ENCODE measurements at regions not wholly inside any gene's neighbourhood (a gene's known extent, or its start where the extent isn't known, plus 50 kb on each side); places are given as distances from the start of the nearest gene placed in this dataset.
"Not testable (repeated sequence)": the region's sequence is repeated elsewhere in the genome, so short reads cannot be mapped to it uniquely, and the experiment has no call there.

DNA sequence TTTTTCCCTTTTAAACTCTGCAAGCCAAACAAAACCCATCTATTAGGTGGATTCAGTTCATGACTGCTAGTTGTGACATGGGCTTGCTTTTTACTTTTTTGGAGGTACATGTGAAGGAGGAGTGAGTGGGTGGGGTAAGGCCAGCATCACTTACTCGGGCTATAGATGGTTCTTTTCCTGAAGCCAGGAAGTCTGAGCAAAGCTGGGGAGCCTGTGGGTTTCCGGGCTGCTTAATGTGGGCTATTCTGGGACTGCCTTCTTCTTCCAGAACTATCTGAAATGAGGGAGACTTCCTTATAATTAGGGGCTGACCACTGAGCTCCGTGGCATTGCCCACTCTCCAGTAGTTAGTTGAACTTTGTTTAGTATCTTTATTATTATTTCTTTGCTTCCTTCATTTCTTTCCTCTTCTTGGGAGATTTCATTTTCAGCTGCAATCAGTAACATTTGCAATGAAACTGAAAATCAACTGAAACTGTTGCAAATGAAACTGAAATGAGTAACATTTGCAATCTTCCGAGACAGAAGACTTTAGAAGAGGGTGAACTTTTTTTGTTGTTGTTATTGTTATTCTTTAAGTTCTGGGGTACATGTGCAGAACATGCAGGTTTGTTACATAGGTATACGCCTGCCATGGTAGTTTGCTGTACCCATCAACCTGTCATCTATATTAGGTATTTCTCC, 204.9 kb downstream of the LRRC70 start:
- TF ChIP-seq CTCF (conservative IDR thresholded peaks at IDR 0.05; ENCODE audit: low read depth), result no peak
- ChIA-PET POLR2A (ENCODE audit: low non-redundant PET) (no interaction called here), CTCF (no interaction called here)
- no peak for DNase-seq (ENCODE audit: low spot score)
- H3K27ac ChIP-seq, result no peak overlapping the region

GRCh38 chr5:62780888-62781287, 202.3 kb downstream of the LRRC70 start:
- ChIA-PET POLR2A (ENCODE audit: low non-redundant PET) (no interaction called here), CTCF (interaction anchor here (0.6 to 0.7 kb wide), 2 partner anchors 15 to 78 kb away, joined by 3 read pairs; no protein-coding TSS in a partner anchor)
- DNase-seq (ENCODE audit: low spot score), result no peak
- no peak overlapping the region for H3K27ac ChIP-seq
- no peak for TF ChIP-seq CTCF (conservative IDR thresholded peaks at IDR 0.05; ENCODE audit: low read depth)

DNA sequence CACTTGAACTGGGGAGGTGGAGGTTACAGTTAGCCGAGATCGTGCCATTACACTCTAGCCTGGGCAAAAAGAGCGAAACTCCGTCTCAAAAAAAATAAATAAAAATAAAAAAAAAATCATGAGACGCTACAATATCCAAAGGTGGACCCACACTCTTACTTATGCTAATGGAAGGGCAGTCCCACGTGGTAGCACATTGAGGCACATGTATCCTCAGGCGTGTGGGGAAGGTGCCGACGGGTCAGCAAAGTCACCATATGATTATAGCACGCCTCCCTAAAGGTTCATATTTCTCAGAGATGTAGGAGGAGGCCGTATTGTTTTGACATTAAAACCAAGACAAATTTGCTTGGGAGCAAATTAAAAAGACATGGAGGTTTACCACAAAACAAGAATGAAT, 201.6 kb downstream of the LRRC70 start:
- no peak overlapping the region for H3K27ac ChIP-seq
- CTCF ChIA-PET, result interaction anchor here (0.6 to 0.7 kb wide), 4 partner anchors 14 to 638 kb away, joined by 3 to 4 read pairs (median 4); no protein-coding TSS in a partner anchor
- TF ChIP-seq CTCF (conservative IDR thresholded peaks at IDR 0.05; ENCODE audit: low read depth), result no peak
- POLR2A ChIA-PET (ENCODE audit: low non-redundant PET), result no interaction called here
- no peak for DNase-seq (ENCODE audit: low spot score)

DNA sequence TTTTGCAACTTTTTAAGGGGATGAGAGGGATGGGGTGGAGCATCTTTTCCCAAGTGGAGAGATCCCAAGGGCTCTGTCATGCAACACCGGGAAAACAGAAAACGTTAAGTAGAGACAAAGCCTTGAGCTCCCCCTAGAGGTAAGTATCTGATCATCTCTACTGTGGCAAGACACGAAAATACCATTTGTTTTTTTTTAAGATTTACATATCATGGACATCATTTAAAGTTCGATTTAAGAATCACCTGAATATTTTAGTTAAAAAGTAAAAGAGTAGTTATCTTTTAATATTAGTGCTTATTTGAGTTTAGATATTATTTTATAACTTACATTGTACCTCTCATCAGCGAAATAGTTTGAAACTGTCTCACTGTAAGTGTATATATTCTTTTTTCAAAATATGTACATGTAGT, 200.4 kb downstream of the LRRC70 start:
- CTCF ChIA-PET, result interaction anchor here (0.6 to 1.0 kb wide), 15 partner anchors 8 to 1155 kb away, joined by 3 to 9 read pairs (median 3); no protein-coding TSS in a partner anchor
- DNase-seq (ENCODE audit: low spot score), result peak; percentile 79
- no peak overlapping the region for H3K27ac ChIP-seq
- POLR2A ChIA-PET (ENCODE audit: low non-redundant PET), result no interaction called here
- peak; percentile 88 for TF ChIP-seq CTCF (conservative IDR thresholded peaks at IDR 0.05; ENCODE audit: low read depth)

DNA sequence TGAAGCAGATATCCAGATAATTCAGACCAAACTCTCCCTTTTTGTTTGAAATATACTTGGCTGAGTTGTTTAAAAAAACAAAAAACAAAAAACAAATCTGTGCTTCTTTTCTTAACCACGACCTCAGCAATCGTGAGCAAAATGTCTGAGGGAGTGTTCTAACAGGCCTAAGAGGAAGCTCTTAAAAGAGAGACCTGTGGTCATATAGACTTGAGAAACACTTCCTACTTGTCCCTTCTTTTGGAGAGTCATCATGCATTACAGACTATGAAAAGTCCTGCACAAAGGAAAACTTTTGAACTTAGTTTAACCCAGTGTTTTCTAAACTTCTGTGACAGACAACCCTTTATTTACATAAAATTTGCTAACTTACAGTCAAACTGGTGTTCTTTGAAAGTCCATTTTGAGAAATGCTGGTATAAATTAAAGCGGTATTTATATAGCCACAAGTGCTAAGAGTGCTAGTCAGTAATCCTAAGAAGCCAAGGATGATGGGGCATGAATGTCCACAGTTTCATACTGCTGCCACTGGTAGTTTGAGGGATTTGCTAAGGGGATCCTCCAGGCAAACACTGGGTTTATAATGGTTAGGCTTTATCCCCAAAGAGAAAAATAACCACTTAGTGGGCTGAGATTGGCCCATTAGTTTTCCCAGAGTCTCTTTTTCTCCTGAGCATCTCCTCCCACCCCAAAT, 199.8 kb downstream of the LRRC70 start:
- ChIA-PET POLR2A (ENCODE audit: low non-redundant PET) (no interaction called here), CTCF (interaction anchor here (0.6 to 1.0 kb wide), 14 partner anchors 8 to 1156 kb away, joined by 3 to 9 read pairs (median 3); no protein-coding TSS in a partner anchor)
- no peak overlapping the region for H3K27ac ChIP-seq
- DNase-seq (ENCODE audit: low spot score), result no peak
- no peak for TF ChIP-seq CTCF (conservative IDR thresholded peaks at IDR 0.05; ENCODE audit: low read depth)

GRCh38 chr5:62777081-62777480, 198.5 kb downstream of the LRRC70 start:
- DNase-seq (ENCODE audit: low spot score); POLR2A ChIA-PET (ENCODE audit: low non-redundant PET); H3K27ac ChIP-seq; CTCF ChIA-PET: not testable (repeated sequence)

DNA sequence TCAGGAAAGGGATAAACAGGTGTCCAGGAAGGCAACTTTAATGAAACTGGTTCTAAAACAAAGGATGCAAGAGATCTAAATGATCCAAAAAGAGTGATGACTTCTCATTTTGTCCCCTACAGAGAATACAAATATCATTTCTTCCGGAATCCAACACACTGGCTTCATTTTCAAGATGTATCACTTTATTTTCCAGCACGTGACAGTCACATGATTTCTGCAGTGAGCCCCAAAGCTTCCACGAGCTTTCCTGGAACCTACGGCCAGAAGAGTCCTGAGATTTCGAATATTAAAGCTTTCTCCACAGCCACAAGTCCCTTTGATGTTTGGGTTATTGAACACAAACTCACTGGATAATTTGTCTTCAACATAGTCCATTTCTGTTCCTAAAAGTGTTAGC, 198.0 kb downstream of the LRRC70 start:
- CTCF ChIA-PET; POLR2A ChIA-PET (ENCODE audit: low non-redundant PET); DNase-seq (ENCODE audit: low spot score); H3K27ac ChIP-seq: not testable (repeated sequence)

Measured in RWPE1 (cell line).